WTC11 (cell line): ENCODE measurements at regions not wholly inside any gene's neighbourhood (a gene's known extent, or its start where the extent isn't known, plus 50 kb on each side); places are given as distances from the start of the nearest gene placed in this dataset.

Experiments
- ATAC-seq: fragments of 200-7000 bp; cut with Tn5 transposase; 2 replicates; pipeline ENCODE4 v1.10.0; 2021; ENCODE audit warnings: mild to moderate bottlenecking, moderate library complexity
- CTCF ChIA-PET: fragments of 300-600 bp; sonication (Branson Sonifier 250); formaldehyde crosslinking; loops from one replicate; lab custom pipeline; 2021; ENCODE audit warnings: antibody characterized with exemption; lab: Charles Lee
- POLR2A ChIA-PET: fragments of 350-600 bp; sonication (Branson Sonifier 250); formaldehyde crosslinking; loops from one replicate; lab custom pipeline; 2021; ENCODE audit warnings: antibody characterized with exemption; lab: Charles Lee
- DNase-seq: peaks from one replicate; pipeline ENCODE4 v3.0.0; 2021; ENCODE audit warnings: low spot score
- H3K27ac Mint-ChIP-seq: 2 replicates; pipeline ENCODE4 v1.8.0; 2021; ENCODE audit warnings: mixed read lengths
- H3K27me3 Mint-ChIP-seq: 2 replicates; pipeline ENCODE4 v1.8.0; 2021; ENCODE audit warnings: low read depth, mild to moderate bottlenecking, moderate library complexity, mixed read lengths
- H3K36me3 Mint-ChIP-seq: 2 replicates; pipeline ENCODE4 v1.8.0; 2021; ENCODE audit warnings: mixed read lengths
- H3K4me1 Mint-ChIP-seq: 2 replicates; pipeline ENCODE4 v1.8.0; 2022; ENCODE audit warnings: mixed read lengths
- H3K4me3 Mint-ChIP-seq: 2 replicates; pipeline ENCODE4 v1.8.0; 2021; ENCODE audit warnings: mild to moderate bottlenecking, moderate library complexity, mixed read lengths
- H3K9me3 Mint-ChIP-seq: 2 replicates; pipeline ENCODE4 v1.8.0; 2021; ENCODE audit warnings: mixed read lengths
- AFF4 ChIP-seq: sonication (generic); formaldehyde crosslinking; IDR thresholded peaks from 2 replicates; pipeline ENCODE4 v1.8.1; 2023; ENCODE audit warnings: mild to moderate bottlenecking, missing genetic modification reagents, borderline replicate concordance
- ATF2 ChIP-seq: sonication (generic); formaldehyde crosslinking; IDR thresholded peaks from 2 replicates; pipeline ENCODE4 v1.8.1; 2022; ENCODE audit warnings: low read depth, missing genetic modification reagents, borderline replicate concordance
- CDX4 ChIP-seq: fragments of 250-450 bp; sonication (Bioruptor Pico); IDR thresholded peaks from 2 replicates; pipeline ENCODE4 v1.9.0; 2021; ENCODE audit warnings: moderate library complexity, mild to moderate bottlenecking, inconsistent platforms, borderline replicate concordance
- EMX1 ChIP-seq: fragments of 250-450 bp; sonication (Bioruptor Pico); IDR thresholded peaks from 2 replicates; pipeline ENCODE4 v1.8.0; 2021; ENCODE audit warnings: mild to moderate bottlenecking
- FOXP1 ChIP-seq: sonication (generic); formaldehyde crosslinking; IDR thresholded peaks from 2 replicates; pipeline ENCODE4 v1.8.0; 2022; ENCODE audit warnings: missing genetic modification reagents, mild to moderate bottlenecking, moderate library complexity, borderline replicate concordance
- IRF2 ChIP-seq: sonication (generic); formaldehyde crosslinking; IDR thresholded peaks from 2 replicates; pipeline ENCODE4 v1.8.0; 2022; ENCODE audit warnings: low read depth, missing genetic modification reagents, borderline replicate concordance
- KAT7 ChIP-seq: sonication (generic); formaldehyde crosslinking; IDR thresholded peaks from 2 replicates; pipeline ENCODE4 v1.8.1; 2023; ENCODE audit warnings: missing genetic modification reagents, mild to moderate bottlenecking, borderline replicate concordance
- MXD4 ChIP-seq: fragments of 250-450 bp; sonication (Bioruptor Pico); IDR thresholded peaks from 2 replicates; pipeline ENCODE4 v1.8.0; 2021; ENCODE audit warnings: mild to moderate bottlenecking, moderate library complexity, borderline replicate concordance
- NFATC4 ChIP-seq: fragments of 250-450 bp; sonication (Bioruptor Pico); IDR thresholded peaks from 2 replicates; pipeline ENCODE4 v1.9.0; 2021; ENCODE audit warnings: mild to moderate bottlenecking
- NFE2L1 ChIP-seq: sonication (generic); formaldehyde crosslinking; IDR thresholded peaks from 2 replicates; pipeline ENCODE4 v1.8.1; 2023; ENCODE audit warnings: missing genetic modification reagents
- TCF7 ChIP-seq: sonication (generic); formaldehyde crosslinking; IDR thresholded peaks from 2 replicates; pipeline ENCODE4 v1.8.0; 2022; ENCODE audit warnings: mild to moderate bottlenecking, low read depth, missing genetic modification reagents, moderate library complexity
- ZNF416 ChIP-seq: fragments of 250-450 bp; sonication (Bioruptor Pico); IDR thresholded peaks from 2 replicates; pipeline ENCODE4 v1.9.0; 2021; ENCODE audit warnings: mild to moderate bottlenecking, inconsistent platforms
- ZNF425 ChIP-seq: fragments of 250-450 bp; sonication (Bioruptor Pico); conservative IDR thresholded peaks from 2 replicates; pipeline ENCODE4 v1.9.0; 2021; ENCODE audit warnings: mild to moderate bottlenecking
- TF ChIP-seq, protein P1 (sequence below): fragments of 250-450 bp; sonication (Bioruptor Pico); IDR thresholded peaks from 2 replicates; pipeline ENCODE4 v1.9.0; 2021; ENCODE audit warnings: mild to moderate bottlenecking, borderline replicate concordance
- TF ChIP-seq, protein P2 (sequence below): sonication (generic); formaldehyde crosslinking; IDR thresholded peaks from 2 replicates; pipeline ENCODE4 v1.8.1; 2023; ENCODE audit warnings: mild to moderate bottlenecking, missing genetic modification reagents
- TF ChIP-seq, protein P3 (sequence below): sonication (generic); formaldehyde crosslinking; IDR thresholded peaks from 2 replicates; pipeline ENCODE4 v1.8.0; 2023; ENCODE audit warnings: missing genetic modification reagents

GRCh38 chr12:32030676-32031075 lies 71.5 kb downstream of the RESF1 start:
- Mint-ChIP-seq H3K36me3 (no peaks in the 10 kb centered on the region), H3K9me3 (no peaks in the 10 kb centered on the region), H3K27me3 (no peaks in the 10 kb centered on the region), H3K27ac (no peak overlapping the region), H3K4me3 (no peak overlapping the region), H3K4me1 (peaks cover 50% of the 10 kb centered on the region)
- ATAC-seq (no peak), DNase-seq (no peak)
- ChIA-PET POLR2A (no interaction called here), CTCF (no interaction called here)
- TF ChIP-seq AFF4 (CRISPR knock-in tag) (no peak), NFE2L1 (CRISPR knock-in tag) (no peak), EMX1 (CRISPR knock-in tag) (no peak), ZNF425 (CRISPR knock-in tag) (no peak), ZNF416 (CRISPR knock-in tag) (no peak), NFATC4 (CRISPR knock-in tag) (no peak), FOXP1 (CRISPR knock-in tag) (no peak), TCF7 (CRISPR knock-in tag) (no peak), ATF2 (CRISPR knock-in tag) (no peak), IRF2 (no peak), KAT7 (CRISPR knock-in tag) (no peak), MXD4 (CRISPR knock-in tag) (no peak), CDX4 (CRISPR knock-in tag) (no peak)
- TF ChIP-seq, protein P1, sequence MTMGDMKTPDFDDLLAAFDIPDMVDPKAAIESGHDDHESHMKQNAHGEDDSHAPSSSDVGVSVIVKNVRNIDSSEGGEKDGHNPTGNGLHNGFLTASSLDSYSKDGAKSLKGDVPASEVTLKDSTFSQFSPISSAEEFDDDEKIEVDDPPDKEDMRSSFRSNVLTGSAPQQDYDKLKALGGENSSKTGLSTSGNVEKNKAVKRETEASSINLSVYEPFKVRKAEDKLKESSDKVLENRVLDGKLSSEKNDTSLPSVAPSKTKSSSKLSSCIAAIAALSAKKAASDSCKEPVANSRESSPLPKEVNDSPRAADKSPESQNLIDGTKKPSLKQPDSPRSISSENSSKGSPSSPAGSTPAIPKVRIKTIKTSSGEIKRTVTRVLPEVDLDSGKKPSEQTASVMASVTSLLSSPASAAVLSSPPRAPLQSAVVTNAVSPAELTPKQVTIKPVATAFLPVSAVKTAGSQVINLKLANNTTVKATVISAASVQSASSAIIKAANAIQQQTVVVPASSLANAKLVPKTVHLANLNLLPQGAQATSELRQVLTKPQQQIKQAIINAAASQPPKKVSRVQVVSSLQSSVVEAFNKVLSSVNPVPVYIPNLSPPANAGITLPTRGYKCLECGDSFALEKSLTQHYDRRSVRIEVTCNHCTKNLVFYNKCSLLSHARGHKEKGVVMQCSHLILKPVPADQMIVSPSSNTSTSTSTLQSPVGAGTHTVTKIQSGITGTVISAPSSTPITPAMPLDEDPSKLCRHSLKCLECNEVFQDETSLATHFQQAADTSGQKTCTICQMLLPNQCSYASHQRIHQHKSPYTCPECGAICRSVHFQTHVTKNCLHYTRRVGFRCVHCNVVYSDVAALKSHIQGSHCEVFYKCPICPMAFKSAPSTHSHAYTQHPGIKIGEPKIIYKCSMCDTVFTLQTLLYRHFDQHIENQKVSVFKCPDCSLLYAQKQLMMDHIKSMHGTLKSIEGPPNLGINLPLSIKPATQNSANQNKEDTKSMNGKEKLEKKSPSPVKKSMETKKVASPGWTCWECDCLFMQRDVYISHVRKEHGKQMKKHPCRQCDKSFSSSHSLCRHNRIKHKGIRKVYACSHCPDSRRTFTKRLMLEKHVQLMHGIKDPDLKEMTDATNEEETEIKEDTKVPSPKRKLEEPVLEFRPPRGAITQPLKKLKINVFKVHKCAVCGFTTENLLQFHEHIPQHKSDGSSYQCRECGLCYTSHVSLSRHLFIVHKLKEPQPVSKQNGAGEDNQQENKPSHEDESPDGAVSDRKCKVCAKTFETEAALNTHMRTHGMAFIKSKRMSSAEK (CRISPR knock-in tag): no peak
- TF ChIP-seq, protein P2, sequence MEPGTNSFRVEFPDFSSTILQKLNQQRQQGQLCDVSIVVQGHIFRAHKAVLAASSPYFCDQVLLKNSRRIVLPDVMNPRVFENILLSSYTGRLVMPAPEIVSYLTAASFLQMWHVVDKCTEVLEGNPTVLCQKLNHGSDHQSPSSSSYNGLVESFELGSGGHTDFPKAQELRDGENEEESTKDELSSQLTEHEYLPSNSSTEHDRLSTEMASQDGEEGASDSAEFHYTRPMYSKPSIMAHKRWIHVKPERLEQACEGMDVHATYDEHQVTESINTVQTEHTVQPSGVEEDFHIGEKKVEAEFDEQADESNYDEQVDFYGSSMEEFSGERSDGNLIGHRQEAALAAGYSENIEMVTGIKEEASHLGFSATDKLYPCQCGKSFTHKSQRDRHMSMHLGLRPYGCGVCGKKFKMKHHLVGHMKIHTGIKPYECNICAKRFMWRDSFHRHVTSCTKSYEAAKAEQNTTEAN: no peak
- TF ChIP-seq, protein P3, sequence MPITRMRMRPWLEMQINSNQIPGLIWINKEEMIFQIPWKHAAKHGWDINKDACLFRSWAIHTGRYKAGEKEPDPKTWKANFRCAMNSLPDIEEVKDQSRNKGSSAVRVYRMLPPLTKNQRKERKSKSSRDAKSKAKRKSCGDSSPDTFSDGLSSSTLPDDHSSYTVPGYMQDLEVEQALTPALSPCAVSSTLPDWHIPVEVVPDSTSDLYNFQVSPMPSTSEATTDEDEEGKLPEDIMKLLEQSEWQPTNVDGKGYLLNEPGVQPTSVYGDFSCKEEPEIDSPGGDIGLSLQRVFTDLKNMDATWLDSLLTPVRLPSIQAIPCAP (CRISPR knock-in tag): no peak
